ENCODE measurements at regions not wholly inside any gene's neighbourhood (a gene's known extent, or its start where the extent isn't known, plus 50 kb on each side); places are given as distances from the start of the nearest gene placed in this dataset.

DNA sequence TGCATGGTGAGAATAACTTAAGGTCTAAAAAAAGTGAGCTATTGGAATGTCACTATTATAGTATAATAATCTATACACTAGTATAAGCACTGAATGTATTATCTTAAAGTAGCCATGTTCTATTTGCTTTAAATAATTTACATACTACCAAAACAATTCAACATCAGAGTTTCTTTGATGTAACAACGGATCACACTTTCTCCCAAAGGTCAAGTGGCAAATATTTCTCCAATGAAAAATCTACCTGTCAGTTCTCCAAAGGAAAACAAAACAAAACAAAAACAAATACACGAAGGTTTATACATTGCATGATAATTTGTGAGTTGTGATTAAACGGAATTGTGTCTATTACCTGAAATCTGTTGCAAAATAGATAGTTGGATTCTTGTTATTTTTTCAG, 581.4 kb downstream of the USP25 start:
- no peak for DNase-seq

DNA sequence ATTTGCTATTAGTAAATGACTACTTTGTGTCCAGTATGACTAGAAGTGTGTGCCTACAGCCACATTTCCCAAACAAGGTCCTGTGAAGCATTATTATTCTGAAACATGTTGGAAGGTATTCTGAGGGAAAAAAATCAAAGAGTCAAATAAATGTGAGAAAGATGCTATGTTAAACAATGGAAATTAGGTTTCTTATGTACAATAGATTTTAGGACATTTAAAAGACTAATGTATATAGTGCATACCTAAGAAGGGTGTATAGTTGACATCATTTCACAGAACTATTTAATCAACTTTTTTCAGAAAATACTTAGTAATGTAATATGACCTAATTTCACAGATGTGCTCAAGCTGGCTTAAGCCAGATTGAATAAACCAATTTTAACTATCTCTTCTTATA, 582.5 kb downstream of the USP25 start:
- no peak for DNase-seq

DNA sequence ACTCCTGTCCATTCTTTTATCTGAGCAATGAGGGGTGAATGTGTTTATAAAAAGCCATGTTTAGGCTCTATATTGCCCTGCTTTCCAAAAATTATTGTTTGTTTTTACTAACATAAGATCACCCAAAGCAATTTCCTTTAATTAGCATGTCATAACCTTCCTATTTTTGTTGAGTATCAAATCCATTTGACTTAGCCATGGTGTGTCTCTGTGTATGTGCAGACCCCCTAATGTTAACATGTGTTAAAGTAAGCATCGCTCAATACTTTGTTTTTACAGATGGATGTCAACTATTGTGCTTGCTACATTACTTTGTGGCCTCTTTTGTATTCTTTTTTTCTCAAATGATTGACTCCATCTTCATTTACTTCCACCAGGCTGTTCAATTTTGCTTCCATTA, 585.4 kb downstream of the USP25 start:
- DNase-seq, result no peak

DNA sequence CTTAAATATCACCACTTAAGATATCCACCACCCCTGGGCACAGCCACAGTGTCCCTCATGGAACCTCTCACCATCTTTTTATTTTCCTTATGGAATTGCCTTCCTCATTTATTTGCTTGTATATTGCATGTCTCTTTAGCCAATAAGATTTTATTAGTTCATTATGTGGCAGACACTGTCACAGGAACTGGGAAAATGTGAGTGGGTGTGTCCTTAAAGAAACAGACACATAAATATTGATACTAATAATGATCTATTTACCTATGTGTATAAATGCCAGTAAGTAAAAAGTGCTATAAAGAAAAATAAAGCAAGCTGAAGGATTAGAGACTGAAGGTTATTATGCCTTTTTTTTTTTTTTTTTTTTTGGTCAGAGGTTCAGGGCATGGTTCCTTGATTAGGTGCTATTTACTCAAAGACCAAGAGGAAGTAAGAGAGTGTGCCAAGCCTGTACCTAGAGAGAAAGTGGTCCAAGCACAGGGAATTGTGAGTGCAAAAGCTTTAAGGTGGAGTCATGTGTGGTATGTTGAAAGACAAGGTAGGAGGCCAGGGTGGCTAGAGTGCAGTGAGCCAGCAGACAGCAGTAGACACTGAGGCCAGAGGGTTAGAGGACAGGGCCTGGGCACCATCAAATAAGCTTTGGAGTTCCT, 589.0 kb downstream of the USP25 start:
- no peak for DNase-seq

DNA sequence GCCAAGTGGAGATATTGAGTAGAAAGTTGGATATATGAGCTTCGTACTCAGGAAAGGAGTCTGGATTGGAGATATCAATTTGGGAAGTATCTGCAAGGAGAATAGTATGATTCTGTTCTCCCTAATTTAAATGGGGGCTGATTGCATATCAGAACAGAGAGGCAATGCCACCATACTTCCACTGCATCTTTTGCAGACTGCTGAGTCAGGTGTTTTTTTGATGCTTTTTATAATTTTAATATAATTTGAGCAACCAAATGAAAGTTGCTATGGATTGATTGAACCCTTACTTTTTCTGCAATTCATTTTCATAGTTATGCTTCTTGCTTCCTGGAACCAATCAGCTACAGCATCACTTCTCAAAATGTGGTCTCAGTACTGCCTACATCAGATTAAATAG, 590.3 kb downstream of the USP25 start:
- no peak for DNase-seq

DNA sequence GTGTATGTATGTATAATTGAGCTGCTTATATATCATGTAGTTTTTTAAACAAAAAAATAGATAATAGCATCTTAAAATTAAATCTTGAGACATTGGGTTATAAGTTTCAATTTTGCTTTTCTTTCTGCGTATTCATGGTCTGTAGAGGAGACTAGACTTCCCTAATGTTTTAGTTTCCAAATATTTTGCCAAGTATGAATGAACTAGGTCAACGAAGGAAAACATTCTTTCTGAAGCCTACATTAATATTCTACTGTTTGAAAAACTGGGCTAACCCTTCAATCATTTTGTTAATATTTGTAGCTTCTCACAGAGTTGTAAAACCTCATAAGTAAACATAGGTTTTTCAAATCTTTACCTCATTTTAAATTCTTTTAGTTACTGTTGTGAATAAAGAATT, 592.7 kb downstream of the USP25 start:
- no peak for DNase-seq

GRCh38 chr21:16323596-16323995, 593.8 kb downstream of the USP25 start:
- DNase-seq, result no peak

- DNase-seq, result no peak
Observed at GRCh38 chr21:16324630-16325029, 594.8 kb downstream of the USP25 start.

DNA sequence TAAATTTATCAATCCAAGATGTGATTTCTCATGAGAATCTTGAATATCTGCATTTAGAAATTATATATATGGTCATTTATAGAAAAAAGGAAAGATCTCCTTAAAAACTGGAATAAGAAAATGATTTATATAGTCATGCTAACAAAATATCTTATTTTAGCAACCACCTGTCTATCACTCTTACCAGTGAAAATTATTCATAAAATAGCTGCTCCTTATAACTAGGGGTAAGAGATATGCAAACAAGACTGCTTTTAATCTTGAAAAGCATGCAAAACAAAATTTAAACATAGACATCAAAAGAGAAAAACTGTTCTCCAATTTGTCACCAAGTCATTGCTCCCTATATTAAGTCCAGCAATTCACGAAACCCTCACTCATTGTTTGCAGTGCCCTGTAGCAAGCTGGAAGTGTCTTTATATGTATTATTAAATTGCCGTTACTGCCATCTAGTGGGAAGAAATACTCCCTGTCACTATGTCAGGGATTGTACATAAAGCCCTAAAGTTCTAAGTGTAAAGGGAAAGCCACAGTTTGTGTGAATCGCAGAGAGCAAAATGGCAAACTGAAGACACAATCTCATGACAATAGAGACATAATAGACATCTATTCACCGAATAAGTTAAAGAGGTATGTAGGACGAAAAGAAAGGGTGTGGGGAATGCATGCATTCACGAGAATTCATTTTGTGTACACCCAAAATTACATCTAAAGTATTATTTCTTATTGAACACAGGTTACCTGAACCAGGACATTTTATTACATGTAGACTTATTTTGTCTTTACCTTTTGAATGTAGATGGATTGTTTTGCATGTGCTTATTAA, 600.5 kb downstream of the USP25 start:
- DNase-seq, result no peak

DNA sequence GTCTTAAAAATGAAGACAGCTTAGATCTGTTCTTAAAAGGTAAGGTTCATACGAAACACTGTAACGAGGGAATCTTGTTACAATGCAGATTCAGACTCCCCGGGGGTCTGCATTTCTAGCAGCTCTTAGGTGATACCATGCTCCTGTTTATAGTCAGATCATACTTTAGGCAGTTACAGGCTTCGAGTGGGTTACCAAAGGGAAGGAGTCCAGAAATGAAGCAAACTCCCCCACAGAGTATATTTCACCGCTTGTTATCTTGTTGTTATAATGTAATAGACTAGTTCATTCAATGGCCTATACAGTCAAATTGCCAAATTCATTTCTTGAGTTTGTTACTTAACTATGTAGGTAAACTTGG, 601.1 kb downstream of the USP25 start:
- no peak for DNase-seq

GRCh38 chr21:16337266-16337665, 607.5 kb downstream of the USP25 start:
- no peak for DNase-seq

DNA sequence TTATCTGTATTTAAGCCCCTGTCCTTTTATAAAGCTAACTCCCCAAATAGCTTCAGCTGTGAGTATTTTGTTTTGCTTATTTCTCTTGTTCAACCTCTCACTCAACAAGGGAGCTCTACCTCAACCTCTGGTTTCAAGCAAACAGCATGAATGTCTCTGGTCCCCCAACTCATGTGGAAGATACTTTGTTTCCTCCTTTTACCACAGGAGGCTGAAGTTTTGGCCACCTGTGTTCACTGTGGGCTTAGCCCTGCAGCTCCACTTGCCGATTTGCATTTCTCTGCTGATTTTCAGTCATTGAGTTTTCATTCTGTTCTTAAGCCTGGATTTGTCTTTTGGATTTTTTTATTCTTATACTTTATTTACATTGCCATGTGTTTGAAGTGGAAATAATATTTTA, 613.1 kb downstream of the USP25 start:
- DNase-seq, result no peak

DNA sequence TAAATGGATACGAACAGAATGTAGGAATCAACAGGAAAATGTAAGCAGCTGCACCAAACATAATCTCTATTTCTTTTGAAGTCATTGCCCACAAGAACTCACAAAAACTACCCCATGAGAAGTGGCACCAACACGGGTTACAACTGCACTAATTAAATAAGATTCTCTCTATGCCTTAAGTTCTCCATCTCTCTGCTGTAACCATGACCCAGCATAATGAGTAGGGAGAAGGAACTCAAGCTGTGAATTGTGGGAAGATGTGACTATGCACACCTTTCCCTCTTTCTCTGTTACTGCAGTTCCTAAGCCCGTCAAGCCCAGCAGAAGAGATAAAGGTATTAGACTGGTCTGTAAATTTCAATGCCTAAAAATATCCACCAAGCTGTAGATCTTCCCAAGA, 614.0 kb downstream of the USP25 start:
- no peak for DNase-seq

DNA sequence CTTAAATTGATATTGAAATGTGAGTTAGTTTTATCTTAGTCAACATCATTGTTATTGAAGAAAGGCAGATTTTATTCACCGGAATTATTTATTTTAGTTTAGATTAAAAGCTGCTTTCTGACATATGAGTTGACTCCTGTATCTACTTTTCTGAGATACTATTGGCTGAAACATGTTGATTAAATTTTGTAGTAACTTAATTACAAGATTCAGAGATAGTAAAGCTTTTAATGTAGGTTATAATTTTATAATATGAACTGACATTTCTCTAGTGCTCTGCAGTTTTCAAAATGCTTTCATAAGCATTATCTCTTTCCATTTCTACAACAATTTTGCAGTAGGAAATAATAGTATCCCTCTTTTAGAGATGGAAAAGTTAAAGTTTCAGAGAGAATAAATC, 616.0 kb downstream of the USP25 start:
- no peak for DNase-seq

DNA sequence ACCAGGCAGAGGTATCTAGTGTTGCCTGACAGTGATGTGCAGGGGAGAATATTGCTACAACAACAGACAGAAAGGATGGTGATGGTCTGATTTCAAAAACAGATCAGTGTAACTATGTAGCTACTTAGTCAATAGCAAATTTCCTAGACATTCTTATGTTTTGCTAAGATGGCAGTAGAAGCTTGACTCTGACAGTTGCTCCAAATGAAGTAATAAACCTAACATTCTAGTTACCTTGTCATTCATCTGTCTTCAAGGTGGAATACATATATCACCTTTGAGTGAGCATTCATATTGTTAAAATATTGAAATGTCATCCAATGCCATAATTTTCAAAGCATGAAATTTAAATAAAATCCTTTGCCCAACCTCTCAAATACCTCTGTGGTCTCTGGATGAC, 617.4 kb downstream of the USP25 start:
- no peak for DNase-seq

DNA sequence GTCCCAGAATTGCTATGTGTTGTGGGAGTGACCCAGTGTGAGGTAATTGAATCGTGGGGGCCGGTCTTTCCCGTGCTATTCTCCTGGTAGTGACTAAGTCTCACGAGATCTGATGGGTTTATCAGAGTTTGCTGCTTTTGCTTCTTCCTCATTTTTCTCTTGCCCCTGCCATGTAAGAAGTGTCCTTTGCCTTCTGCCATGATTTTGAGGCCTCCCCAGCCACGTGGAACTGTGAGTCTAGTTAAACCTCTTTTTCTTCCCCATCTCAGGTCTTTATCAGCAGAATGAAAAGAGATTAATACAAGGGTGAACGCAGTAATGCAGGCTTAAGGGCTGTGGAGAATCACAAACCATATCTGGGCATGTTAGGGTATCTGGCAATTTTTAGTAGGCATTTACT, 624.0 kb downstream of the USP25 start:
- no peak for DNase-seq

- no peak for DNase-seq
Observed at GRCh38 chr21:16357994-16358393, 628.2 kb downstream of the USP25 start.

GRCh38 chr21:16358784-16359183, 629.0 kb downstream of the USP25 start:
- DNase-seq, result no peak

DNA sequence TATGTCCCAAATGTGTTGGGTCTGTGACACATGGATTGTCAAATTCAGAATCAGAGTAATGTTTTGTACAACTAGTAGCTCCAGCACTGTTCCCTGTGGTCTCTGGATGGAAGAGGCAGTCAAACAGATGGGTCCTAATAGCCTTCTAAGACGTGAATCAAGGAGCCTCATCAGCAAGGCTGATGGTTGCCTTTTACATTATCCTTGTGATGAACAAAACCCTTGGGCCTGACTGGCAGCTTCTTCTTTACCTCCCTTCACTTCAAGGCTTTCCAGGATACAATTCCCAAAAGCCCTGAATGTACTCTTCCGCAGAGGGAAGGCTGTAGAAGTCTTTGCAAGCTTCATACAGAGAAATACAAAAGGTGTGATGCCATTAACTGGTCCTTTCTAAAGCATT, 633.3 kb downstream of the USP25 start:
- DNase-seq, result no peak

GRCh38 chr21:16363518-16363917, 633.7 kb downstream of the USP25 start:
- DNase-seq, result no peak

- DNase-seq, result no peak
Observed at GRCh38 chr21:16366207-16366606, 636.4 kb downstream of the USP25 start.

DNA sequence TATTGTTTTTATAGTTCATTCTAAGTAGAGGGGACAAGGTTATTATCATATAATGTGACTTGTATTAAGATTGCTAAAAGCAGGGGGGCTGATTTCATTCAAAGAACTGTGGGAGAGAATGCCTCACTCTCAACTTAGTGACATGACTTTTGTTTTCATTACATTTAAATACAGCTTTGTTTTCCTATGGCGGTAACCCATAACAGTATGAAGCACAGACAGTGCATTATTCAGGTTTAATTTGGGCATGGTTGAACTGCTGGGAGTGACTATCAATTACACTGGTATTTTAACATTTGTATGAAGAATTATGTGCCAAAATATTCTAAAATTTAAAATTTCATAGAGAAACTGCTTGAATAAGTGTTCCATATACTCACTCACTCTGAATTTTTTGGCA, 637.3 kb downstream of the USP25 start:
- no peak for DNase-seq

DNA sequence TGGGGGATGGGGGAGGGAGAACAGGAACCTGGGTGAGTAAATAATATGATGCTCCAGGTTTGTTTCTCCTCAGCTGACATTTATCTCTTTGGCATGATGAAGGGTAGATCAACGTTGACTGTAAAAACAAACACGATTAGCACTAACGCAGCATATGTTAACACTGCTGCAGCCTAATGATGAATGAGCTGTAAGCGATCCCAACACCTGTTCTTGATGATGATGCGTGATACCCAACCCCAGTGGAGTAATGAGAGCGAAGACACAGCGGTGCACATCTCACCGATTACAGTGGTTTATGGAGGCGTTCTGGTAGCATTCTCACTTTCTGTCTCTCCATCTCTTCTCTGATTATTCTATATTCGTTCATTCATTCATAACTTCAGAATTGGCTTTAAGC, 640.4 kb downstream of the USP25 start:
- DNase-seq, result no peak

DNA sequence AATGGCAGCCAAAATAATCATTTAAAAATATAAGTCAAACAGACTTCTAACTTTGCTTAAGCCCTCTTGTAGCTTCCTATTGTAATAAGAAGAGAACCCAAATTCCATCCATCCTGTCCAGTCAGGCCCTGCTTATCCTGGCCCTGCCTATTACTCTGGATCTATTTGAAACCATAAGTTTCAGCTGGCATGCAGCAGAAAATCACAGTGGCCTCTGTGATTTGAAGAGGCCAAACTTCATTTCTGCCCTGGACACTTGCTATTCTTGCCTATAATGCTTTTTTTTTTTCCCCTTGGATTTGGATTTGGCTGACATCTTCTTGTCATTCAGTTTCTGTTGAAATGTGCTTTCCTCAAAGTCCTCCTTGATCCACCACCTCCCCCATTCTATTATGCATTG, 642.8 kb downstream of the USP25 start:
- DNase-seq, result no peak

GRCh38 chr21:16376673-16377072, 646.9 kb downstream of the USP25 start:
- DNase-seq, result no peak

Measured in effector CD4-positive, alpha-beta T cell (primary cell).